ENCODE measurements at regions not wholly inside any gene's neighbourhood (a gene's known extent, or its start where the extent isn't known, plus 50 kb on each side); places are given as distances from the start of the nearest gene placed in this dataset.
"Not testable (repeated sequence)": the region's sequence is repeated elsewhere in the genome, so short reads cannot be mapped to it uniquely, and the experiment has no call there.

DNA sequence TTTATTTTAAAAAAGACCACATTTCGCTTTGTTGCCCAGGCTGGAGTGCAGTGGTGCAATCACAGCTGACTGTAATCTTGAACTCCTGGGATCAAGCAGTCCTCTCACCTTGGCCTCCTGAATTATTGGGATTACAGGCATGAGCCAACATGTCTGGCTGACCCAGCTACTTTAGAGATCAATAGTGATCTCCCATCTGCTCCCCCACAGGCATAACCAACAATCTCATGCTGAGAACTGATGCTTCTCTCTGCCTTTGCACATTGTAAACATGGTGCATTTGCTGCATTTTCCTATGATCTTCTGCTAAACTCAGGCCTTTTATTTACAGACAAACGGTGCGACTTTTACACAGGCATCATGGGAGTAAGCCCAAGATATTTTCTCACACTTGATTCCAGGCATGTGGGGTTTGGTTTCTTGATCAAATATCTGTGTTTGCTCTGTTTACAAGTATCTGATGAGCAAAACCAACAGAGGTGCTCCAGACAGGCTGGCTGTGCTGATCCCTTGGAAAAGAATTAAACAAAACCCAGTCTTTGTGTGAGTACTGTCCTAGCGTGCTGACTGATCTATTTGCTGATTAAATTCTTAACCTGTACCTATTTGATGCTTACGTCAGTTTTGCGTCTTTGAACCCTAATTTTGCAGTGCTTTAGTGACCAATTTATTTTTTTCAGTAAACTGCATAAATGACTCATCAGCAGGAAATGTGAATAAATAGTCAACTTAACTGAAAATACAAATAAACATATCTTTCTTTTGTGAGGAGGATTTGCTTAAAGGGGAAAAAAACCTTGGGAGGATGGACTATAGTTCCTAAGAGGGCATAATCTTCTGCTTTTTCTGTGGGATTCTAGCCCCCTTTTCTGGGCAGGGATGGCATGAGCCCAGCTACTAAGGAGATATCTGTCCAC lies 191.7 kb upstream of the NR3C1 start:
- in situ Hi-C loops (cut with HindIII; ENCODE audit: low sequenced_read_pairs): no loop called here

DNA sequence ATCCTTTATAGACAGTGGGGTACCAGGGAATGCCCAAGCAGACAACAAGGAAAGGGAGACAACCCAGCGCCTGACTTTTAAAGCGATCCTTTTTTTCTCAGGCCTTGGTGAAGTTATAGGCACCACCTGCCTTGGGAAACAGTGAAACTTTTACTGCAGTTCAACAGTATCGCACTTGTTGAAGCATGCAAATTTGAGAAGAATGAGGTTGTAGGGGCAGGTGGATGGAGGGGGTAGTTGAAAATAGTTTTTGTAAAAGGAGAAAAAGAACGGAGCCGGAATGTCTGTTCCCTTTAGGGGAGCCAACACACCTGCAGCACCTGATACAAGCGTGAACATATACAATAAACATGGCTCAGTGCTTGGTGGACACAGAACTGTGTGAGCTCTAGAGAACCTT lies 190.2 kb upstream of the NR3C1 start:
- in situ Hi-C loops (cut with HindIII; ENCODE audit: low sequenced_read_pairs): no loop called here

DNA sequence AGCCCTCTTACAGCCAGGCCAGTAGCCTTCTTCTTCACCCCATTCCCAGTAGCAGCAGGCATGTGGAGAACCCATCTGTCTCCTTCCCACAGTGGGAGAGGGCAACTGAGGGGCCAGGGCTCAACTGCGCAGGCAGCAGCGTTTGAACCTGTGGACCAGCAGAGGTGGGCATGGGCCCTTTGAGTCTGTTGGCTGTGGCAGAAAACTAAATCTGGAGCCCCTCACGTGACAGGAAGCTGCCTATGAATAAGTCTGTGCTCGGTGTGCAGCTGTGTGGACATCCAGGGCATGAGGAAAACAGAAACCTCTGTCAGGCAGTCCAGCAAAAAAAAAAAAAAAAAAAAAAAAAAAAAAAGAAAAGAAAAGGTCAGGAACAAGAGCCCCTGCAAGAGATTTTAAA lies 189.2 kb upstream of the NR3C1 start:
- in situ Hi-C loops (cut with HindIII; ENCODE audit: low sequenced_read_pairs): no loop called here

DNA sequence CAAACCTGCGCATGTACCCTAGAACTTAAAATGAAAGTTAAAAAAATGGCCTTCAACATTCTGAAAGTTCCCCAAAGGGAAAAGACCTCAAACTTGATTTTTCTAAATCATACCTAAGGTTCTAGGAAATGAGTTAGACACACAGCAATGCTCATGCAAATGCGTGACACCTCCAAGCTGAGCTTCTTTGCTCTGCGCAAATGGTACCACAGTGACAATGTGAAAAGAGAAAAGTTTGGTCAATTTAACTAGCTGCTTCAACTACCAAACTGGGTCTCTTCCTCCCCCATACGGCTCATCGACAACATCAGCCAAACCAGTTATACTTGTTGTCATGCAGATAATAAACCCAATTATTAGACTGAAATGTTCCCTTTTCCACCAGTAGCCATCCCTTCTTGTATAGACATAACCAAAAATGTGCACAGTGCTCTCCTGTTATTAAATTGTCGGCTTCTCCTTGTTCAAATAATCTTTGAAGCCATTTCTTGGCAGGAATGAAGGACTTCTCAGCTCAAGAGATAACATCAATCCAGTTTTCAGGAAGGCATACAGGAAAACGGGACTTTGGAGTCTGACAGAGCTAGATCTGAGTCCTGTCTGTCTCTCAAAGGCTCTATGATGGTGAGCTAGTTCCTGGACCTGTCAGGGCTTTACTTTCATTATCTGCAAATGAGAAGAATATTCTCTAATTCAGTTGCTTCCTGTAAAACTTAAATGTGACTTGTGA lies 185.6 kb upstream of the NR3C1 start:
- in situ Hi-C loops (cut with HindIII; ENCODE audit: low sequenced_read_pairs): no loop called here

DNA sequence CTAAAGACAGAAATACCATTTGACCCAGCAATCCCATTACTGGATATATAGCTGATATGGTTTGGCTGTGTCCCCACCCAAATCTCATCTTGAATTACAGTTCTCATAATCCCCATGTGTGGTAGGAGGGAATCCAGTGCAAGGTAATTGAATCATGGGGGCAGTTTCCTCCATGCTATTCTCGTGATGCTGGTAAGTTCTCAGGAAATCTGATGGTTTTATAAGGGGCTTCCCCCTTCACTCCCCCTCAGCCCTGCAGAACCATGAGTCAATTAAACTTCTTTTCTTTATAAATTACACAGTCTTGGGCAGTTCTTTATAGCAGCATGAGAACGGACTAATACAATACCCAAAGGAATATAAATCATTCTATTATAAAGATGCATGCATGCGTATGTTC lies 184.6 kb upstream of the NR3C1 start:
- in situ Hi-C loops (cut with HindIII; ENCODE audit: low sequenced_read_pairs): not testable (repeated sequence)

DNA sequence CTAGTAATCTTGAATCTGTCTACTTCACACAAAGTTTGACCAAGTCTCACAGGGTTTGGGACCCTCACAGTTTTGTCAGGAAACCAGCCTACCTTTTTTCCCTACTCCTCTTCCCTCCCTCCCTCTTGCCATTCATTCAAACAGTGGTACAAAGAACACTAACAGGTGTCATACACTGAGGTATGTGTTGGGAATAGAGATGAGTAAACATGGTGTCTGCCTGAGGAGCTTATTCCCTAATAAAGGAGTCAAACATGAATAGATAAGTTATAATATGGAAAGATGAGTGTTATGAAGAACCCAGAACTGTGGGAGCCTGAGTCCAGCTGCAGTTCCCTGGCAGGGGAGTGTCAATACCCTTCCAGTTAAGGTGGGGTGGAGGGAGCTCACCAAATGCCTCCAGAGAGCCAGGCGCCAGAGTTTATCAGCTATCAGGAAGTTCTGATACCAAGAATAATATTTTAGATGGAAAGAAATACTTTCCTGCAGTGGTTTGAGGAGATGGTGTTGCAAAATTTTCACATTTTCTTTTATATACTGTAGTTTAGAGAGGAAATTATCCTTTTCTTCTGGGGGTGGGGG lies 183.4 kb upstream of the NR3C1 start:
- in situ Hi-C loops (cut with HindIII; ENCODE audit: low sequenced_read_pairs): no loop called here

DNA sequence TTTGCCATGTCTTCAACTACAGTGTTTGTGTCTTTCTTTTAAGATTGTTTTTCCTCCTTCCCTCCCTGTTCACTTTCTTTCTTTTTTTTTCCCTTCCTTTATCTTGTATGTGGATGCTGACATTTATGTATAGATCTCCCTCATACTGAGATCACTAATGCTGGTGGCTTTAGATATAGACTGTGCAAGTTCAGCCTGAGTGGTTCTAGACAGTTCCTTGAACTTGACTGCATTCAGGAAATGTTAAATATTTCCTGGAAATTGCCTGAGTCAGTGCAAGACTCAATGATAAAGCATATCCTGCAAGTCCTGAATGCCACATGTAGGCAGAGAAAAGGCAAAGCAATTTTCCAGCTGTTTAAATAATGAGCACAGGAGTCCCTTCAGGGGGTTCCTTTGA lies 182.5 kb upstream of the NR3C1 start:
- in situ Hi-C loops (cut with HindIII; ENCODE audit: low sequenced_read_pairs): no loop called here

DNA sequence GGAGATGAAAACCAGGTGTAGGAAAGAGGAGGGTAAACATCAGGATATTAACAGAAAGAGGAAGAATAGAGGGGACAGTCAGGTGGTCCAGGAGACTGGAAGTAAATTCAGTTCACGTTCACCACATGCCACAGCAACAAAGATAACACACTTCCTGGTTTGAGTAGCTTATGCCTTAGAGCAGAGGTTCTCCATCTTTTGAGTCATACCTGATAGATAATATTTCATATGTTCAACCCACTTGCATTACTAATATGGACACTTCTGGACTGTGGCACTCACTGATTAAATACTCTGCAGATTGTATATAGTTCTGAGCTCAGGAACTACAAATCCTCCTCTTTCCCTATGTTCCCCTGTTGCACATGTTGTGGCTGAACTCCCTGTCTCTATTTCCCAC lies 179.9 kb upstream of the NR3C1 start:
- in situ Hi-C loops (cut with HindIII; ENCODE audit: low sequenced_read_pairs): no loop called here

DNA sequence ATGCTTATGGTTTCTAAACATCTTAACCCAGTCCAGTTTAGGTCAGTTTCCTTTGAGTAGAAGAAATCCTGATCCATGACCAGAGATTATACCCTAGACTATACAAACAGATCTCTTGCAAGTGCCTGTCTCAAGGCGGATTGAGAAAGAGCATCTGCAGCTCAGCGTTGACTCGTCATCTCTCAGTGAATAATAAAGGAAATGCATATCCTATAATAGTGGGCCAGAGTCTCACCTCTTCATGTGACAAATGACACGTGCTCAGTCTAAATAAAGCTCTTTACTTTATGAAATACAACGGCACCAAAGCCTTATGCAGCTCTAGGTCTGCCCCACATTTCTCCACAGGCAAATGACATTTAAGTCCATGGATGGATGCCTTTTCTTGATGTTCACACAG lies 179.4 kb upstream of the NR3C1 start:
- in situ Hi-C loops (cut with HindIII; ENCODE audit: low sequenced_read_pairs): no loop called here

DNA sequence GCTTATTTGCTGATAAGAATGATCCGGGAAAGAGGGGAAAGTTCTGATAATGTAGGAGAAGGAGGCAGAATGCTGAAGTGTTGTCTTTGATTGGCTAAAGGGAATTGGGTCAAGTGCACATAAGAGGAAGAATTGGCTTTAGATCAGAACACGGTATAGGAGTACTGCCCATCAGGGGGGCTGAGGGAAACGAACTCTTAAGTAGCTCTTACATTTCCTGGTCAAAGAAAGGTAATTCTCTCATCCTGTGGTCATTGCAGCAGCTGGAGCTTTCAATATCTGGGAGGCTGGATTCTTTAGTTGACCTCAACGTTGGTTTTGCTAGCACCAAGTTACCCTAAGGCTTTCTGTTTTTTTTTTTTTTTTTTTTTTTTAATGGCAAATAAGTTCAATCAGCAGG lies 178.7 kb upstream of the NR3C1 start:
- in situ Hi-C loops (cut with HindIII; ENCODE audit: low sequenced_read_pairs): no loop called here

DNA sequence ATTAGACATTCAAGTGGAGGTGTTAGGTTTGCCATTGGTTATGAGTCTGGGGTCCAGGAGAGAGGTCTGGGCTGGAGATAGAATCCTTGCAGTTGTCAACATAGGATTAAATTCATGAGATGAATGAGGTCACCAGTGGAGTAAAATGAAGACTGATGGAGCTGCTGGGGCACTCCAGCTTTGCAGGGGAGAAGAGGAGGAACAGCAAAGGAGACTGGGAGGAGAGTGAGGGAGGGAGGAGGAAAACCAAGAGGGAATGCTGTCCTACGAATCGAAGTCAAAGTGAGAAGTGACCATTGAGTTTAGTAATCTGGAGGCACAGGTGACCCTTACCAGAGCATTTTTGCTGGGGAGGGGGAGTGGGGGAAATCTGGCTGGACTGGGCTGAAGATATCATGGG lies 178.2 kb upstream of the NR3C1 start:
- in situ Hi-C loops (cut with HindIII; ENCODE audit: low sequenced_read_pairs): no loop called here

DNA sequence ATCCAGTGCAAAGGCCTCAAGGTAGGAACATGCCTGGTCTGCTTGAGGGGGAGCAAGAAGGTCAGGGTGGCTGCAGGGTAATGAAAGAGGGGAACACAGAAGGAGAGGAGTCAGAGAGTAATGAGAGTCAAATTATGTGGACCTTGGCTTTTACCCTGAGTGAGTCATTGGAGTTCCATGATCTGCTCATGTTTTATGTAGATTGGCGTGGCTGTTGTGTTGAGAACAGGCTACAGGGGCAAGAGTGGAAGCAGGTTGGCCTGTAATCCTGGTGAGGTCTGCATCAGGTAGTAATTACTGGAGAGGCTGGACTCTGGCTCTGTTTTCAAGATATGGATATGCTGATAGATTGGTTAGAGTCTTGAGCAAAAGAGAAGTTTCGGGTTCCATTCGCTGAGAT lies 177.7 kb upstream of the NR3C1 start:
- in situ Hi-C loops (cut with HindIII; ENCODE audit: low sequenced_read_pairs): no loop called here

DNA sequence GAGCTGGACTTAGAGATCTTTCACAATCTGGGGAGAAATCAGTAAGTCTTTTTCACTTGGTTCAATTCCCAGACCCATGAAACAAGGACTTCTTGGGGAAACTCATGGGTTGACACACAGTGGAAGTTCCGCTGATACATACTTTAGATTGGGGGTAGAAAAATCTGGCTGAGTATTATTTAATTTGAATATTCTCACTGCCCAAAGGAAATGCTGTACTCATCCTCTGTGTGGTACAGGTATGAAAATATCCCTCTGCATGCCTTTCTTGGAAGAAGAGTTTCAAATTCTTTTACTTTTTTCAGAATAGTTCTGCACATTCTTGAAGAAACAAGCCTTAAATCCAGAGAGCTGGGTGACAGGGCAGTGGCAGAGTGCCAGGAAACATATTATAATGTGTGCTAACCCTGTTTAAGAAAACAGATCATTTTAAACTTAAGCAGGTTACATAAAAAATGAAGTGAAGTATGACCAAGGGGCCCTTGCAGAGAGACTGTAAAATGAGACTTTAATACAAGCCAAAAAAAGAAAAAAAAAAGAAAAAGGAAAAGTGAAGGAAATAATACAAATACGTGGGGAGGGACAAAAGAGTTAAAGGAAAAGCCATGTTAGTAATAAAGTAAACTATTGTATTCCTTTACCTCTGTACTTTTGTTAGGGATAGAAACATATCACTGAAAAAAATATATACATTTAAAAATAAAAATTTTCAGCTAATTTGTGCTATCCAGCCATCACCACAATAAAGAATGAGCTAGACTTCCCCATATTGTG lies 173.4 kb upstream of the NR3C1 start:
- in situ Hi-C loops (cut with HindIII; ENCODE audit: low sequenced_read_pairs): no loop called here

DNA sequence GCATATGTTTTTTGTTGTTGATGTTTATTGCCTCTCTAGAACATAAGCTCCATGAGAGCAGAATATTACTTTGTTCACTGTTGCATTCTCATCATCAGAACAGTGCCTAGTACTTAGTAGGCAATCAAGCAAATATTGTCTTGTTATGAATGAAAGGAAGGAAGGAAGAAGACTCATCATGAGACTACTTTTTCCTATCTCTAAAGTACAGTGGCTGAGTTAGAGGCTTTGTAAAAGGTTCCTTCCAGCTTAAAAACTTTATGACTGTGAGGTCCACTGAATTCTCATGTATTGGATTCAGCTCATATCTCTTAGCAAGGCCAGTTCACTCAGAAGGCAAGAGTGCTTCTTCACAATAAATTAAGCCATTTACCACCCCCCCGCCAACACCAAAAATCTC lies 171.8 kb upstream of the NR3C1 start:
- in situ Hi-C loops (cut with HindIII; ENCODE audit: low sequenced_read_pairs): no loop called here

DNA sequence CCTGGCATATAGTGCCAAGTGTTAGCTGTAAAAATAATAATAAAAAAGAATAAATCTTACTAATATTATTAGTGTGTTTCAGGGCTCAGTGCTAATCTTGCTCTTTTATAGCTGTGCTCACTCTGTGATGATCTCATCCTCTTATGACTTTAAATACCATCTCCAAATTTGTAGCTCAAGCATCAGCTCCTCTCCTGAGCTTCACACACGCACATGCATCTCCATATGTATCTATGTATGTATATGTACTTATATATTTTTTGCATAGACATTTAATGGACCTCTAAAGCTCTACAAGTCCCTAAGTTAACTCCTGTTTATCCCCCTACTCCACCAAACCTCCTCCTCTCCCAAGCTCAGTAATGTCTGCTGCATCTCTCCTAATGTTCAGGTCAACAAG lies 170.8 kb upstream of the NR3C1 start:
- in situ Hi-C loops (cut with HindIII; ENCODE audit: low sequenced_read_pairs): no loop called here

DNA sequence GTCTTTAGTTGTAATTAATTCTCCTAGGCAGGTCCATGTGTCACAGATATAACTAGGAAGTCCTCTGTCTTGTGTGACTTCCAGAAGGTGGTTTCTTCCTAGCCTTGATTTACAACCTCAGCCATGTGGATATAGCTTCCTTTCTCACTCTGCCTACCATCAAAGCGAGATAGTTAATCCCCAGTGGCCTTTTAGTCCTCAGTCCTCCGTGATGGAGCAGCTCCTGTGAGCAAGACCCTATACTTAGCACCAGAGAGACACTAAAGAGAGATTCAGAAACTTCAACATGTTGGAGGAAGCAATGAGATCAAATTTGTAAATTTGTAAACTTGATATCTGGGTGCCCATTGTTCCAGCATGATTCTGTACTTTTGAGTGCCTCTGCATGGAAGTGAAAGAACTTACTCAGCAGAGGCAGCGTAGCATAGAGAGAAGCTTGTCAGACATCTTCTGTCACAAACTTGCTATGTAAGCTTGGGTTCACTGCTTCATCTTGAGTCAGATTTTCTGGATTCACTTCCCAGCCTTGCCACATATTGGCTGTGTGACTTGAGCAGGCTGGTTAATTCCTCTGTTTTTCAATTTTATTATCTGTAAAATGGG lies 170.2 kb upstream of the NR3C1 start:
- in situ Hi-C loops (cut with HindIII; ENCODE audit: low sequenced_read_pairs): no loop called here

DNA sequence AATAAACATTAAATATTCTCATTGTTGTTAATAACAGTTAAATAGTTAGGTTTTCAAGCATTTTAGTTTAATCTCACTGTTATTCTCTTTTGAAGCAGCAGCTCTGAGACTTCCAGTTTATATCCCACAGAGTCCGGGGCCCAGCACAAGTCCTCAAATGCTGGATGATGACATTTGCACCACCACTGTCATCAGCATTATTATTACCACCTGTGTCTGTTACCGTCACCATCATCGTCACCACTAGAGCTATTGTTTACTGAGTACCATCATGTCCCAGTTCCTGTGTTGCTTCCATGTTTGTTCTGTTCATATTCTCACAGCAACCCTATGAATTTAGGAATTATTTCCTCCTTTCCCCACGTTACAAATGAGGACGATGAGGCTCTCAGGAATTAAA lies 169.2 kb upstream of the NR3C1 start:
- in situ Hi-C loops (cut with HindIII; ENCODE audit: low sequenced_read_pairs): no loop called here

DNA sequence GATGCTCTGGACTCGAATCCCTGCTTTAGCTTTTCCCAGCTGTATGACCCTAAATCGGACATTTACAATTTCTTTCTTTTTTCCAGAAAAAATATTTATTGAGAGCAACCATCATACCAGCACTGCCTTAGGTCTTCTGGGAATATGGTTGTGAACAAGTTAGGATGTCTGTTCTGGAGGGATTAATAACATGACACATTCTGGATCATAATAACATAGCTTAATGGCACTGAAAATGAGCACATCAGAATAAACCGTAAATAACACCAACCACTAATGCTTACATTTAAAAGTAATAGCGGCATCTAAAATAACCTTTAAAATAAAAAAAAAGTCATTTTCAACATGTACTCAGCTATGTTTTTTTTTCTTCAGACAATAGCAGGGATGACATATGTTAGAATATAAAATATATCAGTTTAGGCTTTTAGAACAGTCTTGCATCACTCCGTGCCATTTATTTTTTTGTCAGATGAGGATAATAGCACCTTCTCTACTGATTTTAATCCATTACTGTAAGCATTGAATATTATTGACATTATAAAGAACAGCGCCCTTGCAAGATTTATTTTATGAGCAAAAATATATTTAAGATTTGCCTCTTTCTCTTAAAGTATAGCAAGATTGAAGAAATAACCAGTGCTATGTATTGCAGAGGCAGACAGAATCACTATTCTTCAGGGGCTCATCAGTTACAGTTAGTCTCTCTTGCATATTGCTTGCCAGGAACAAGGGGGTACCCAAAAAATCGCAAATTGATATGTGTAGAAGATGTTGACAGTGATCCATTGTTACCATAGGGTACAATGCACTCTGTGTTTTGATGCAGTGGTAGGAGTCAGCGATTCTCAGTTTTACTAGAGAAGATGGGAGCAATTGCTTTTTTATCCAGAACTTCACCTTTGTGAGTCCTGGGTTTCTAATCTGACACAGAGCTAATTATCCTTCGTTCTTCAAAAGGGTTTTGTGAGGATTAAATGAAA lies 168.4 kb upstream of the NR3C1 start:
- in situ Hi-C loops (cut with HindIII; ENCODE audit: low sequenced_read_pairs): no loop called here

DNA sequence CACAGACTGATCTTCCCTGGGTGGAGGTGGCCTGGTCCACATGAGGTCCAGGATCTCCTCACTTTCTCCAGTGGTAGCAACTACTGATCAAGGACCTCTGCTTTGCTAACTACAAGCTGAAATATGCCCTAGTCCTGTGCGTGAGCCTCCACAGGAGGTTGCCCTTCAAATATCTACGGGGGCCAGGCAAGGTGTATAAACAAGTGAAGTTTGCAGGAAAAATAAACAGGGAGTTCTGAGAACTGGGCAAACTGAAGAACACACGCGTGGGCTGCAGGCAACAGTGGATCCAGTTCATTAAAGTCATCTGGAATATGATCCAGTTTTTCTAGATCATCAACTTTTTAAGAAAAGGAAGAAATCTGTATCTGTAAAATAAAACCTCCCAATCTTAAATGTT lies 167.5 kb upstream of the NR3C1 start:
- in situ Hi-C loops (cut with HindIII; ENCODE audit: low sequenced_read_pairs): no loop called here

All from DLD1 (cell line).